HEK293 (cell line): ENCODE measurements at regions not wholly inside any gene's neighbourhood (a gene's known extent, or its start where the extent isn't known, plus 50 kb on each side); places are given as distances from the start of the nearest gene placed in this dataset.

Source experiments
- HOXD13 ChIP-seq: sonication (generic); formaldehyde crosslinking; IDR thresholded peaks from 2 replicates; pipeline ENCODE4 v1.8.0; 2022; ENCODE audit warnings: missing genetic modification reagents, borderline replicate concordance
- MYNN ChIP-seq: fragments of 450-650 bp; formaldehyde crosslinking; IDR thresholded peaks from 2 replicates; pipeline ENCODE4 v1.5.1; 2016; ENCODE audit warnings: missing biosample characterization, missing genetic modification characterization, borderline replicate concordance
- SETDB1 ChIP-seq: IDR thresholded peaks from one replicate; pipeline ENCODE4 v1.6.1; 2017; ENCODE audit warnings: mild to moderate bottlenecking, low read length, moderate library complexity, mixed read lengths; ENCODE audit not compliant: insufficient read length
- SP2 ChIP-seq: fragments of 450-650 bp; formaldehyde crosslinking; IDR thresholded peaks from 2 replicates; pipeline ENCODE4 v1.5.1; 2016; ENCODE audit warnings: missing biosample characterization, missing genetic modification characterization
- ZNF132 ChIP-seq: fragments of 450-650 bp; formaldehyde crosslinking; IDR thresholded peaks from 2 replicates; pipeline ENCODE4 v1.5.1; 2017; ENCODE audit warnings: missing biosample characterization, missing genetic modification characterization, borderline replicate concordance
- ZNF184 ChIP-seq: fragments of 450-650 bp; IDR thresholded peaks from 2 replicates; pipeline ENCODE4 v1.5.1; 2018; ENCODE audit warnings: missing biosample characterization, mild to moderate bottlenecking, missing genetic modification characterization
- ZNF544 ChIP-seq: fragments of 450-650 bp; formaldehyde crosslinking; IDR thresholded peaks from 2 replicates; pipeline ENCODE4 v1.5.0; 2017; ENCODE audit warnings: missing biosample characterization, missing genetic modification characterization
- ZNF707 ChIP-seq: fragments of 450-650 bp; formaldehyde crosslinking; IDR thresholded peaks from 2 replicates; pipeline ENCODE4 v1.5.1; 2016; ENCODE audit warnings: missing biosample characterization, missing genetic modification characterization
- TF ChIP-seq, protein P1 (sequence below): fragments of 450-650 bp; formaldehyde crosslinking; IDR thresholded peaks from 2 replicates; pipeline ENCODE4 v1.5.1; 2016; ENCODE audit warnings: missing biosample characterization, missing genetic modification characterization
- TF ChIP-seq, protein P2 (sequence below): fragments of 450-650 bp; formaldehyde crosslinking; IDR thresholded peaks from 2 replicates; pipeline ENCODE4 v1.5.1; 2016; ENCODE audit warnings: missing biosample characterization, missing genetic modification characterization

DNA sequence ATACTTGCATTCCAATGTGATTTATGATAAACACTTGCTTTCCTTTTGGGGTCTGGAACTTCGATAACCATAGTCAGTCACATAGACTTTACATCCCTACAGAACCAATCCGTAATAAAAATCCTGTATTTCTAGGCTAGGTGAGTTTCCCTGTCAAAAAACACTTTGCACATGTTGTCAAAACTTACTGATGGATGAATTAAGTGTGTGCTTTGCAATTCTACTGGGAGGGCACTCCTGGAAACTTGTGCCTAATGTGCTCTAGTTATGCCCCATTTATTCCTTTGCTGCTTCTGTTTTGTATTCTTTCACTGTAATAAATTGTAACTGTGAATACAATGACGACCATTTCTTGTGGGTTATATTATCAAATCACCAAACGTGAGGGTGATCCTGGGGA, 684.8 kb upstream of the PCDH15 start:
- no peak for TF ChIP-seq SP2 (tag by site-specific recombination)
- TF ChIP-seq ZNF132 (tag by site-specific recombination): no peak
- no peak for TF ChIP-seq ZNF184 (tag by site-specific recombination)
- TF ChIP-seq ZNF544: no peak
- no peak for TF ChIP-seq MYNN (tag by site-specific recombination)
- no peak for TF ChIP-seq ZNF707 (tag by site-specific recombination)
- TF ChIP-seq, protein P1, sequence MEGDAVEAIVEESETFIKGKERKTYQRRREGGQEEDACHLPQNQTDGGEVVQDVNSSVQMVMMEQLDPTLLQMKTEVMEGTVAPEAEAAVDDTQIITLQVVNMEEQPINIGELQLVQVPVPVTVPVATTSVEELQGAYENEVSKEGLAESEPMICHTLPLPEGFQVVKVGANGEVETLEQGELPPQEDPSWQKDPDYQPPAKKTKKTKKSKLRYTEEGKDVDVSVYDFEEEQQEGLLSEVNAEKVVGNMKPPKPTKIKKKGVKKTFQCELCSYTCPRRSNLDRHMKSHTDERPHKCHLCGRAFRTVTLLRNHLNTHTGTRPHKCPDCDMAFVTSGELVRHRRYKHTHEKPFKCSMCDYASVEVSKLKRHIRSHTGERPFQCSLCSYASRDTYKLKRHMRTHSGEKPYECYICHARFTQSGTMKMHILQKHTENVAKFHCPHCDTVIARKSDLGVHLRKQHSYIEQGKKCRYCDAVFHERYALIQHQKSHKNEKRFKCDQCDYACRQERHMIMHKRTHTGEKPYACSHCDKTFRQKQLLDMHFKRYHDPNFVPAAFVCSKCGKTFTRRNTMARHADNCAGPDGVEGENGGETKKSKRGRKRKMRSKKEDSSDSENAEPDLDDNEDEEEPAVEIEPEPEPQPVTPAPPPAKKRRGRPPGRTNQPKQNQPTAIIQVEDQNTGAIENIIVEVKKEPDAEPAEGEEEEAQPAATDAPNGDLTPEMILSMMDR (tag by site-specific recombination): no peak
- TF ChIP-seq SETDB1: no peak
- no peak for TF ChIP-seq HOXD13 (CRISPR knock-in tag)
- TF ChIP-seq, protein P2, sequence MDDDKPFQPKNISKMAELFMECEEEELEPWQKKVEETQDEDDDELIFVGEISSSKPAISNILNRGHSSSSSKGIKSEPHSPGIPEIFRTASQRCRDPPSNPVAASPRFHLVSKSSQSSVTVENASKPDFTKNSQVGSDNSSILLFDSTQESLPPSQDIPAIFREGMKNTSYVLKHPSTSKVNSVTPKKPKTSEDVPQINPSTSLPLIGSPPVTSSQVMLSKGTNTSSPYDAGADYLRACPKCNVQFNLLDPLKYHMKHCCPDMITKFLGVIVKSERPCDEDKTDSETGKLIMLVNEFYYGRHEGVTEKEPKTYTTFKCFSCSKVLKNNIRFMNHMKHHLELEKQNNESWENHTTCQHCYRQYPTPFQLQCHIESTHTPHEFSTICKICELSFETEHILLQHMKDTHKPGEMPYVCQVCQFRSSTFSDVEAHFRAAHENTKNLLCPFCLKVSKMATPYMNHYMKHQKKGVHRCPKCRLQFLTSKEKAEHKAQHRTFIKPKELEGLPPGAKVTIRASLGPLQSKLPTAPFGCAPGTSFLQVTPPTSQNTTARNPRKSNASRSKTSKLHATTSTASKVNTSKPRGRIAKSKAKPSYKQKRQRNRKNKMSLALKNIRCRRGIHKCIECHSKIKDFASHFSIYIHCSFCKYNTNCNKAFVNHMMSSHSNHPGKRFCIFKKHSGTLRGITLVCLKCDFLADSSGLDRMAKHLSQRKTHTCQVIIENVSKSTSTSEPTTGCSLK (tag by site-specific recombination): no peak
